ENCODE measurements at regions not wholly inside any gene's neighbourhood (a gene's known extent, or its start where the extent isn't known, plus 50 kb on each side); places are given as distances from the start of the nearest gene placed in this dataset.
A peak's percentile ranks its signal among the peaks of the same experiment; 100 is the strongest.

DNA sequence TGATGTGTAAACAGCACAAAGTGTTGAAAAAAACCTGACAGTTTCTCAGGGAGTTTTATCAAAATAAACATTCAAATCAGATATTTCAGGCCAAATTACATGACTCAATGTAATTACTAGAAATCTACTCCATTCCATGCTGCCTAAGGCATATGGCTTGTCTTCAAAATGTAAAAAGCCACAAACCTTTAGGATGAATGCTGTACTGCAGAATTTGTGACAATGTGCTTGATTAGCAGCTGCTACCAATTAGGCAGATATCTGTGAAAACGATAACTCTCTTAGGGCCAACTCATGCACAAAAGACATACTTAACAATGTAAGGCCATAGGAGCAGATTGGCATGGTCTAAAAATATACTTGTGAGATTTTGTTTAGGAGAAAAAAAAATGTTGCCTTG, 267.0 kb downstream of the DACT1 start:
- FAIRE-seq (no peak), DNase-seq (no peak)
- Histone ChIP-seq H3K27ac (ENCODE audit: low read depth in 2 of 2, low read length in 2 of 2) (no peak overlapping the region), H3K27me3 (ENCODE audit: control insufficient read depth, insufficient read depth, low read length) (no peaks in the 10 kb centered on the region), H3K9me3 (ENCODE audit: control insufficient read depth in 2 of 3, insufficient read depth in 1 of 3, low read length in 3 of 3) (no peaks in the 10 kb centered on the region), H3K4me1 (ENCODE audit: control insufficient read depth in 2 of 3, insufficient read depth in 2 of 3, low read depth in 1 of 3, low read length in 3 of 3) (no peaks in the 10 kb centered on the region), H3K9ac (ENCODE audit: low read length in 3 of 3) (no peak overlapping the region), H3K4me3 (ENCODE audit: low read length in 3 of 3) (no peak overlapping the region), H3K36me3 (ENCODE audit: control insufficient read depth in 2 of 3, insufficient read depth in 3 of 3, low read length in 3 of 3) (no peaks in the 10 kb centered on the region)
- TF ChIP-seq, protein P1, sequence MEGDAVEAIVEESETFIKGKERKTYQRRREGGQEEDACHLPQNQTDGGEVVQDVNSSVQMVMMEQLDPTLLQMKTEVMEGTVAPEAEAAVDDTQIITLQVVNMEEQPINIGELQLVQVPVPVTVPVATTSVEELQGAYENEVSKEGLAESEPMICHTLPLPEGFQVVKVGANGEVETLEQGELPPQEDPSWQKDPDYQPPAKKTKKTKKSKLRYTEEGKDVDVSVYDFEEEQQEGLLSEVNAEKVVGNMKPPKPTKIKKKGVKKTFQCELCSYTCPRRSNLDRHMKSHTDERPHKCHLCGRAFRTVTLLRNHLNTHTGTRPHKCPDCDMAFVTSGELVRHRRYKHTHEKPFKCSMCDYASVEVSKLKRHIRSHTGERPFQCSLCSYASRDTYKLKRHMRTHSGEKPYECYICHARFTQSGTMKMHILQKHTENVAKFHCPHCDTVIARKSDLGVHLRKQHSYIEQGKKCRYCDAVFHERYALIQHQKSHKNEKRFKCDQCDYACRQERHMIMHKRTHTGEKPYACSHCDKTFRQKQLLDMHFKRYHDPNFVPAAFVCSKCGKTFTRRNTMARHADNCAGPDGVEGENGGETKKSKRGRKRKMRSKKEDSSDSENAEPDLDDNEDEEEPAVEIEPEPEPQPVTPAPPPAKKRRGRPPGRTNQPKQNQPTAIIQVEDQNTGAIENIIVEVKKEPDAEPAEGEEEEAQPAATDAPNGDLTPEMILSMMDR (IDR thresholded peaks at IDR 0.05; ENCODE audit: borderline replicate concordance, extremely low read depth, insufficient read depth), result no peak
- intact Hi-C loops (cut with DNase I), result no loop called here

DNA sequence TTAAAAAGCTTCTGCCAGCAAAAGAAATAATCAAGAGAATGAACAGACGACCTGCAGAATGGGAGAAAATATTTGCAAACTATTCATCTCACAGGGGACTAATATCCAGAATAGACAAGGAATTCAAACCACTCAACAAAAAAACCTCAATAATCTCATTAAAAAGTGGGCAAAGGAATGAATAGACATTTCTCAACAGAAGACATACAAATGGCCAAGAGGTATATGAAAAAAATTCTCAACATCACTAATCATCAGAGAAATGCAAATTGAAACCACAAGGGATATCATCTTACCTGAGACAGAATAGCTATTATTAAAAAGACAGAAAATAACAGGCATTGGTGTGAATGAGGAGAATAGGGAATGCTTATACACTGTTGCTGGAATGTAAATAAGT, 270.0 kb downstream of the DACT1 start:
- Histone ChIP-seq H3K4me1 (ENCODE audit: control insufficient read depth in 2 of 3, insufficient read depth in 2 of 3, low read depth in 1 of 3, low read length in 3 of 3) (no peaks in the 10 kb centered on the region), H3K9me3 (ENCODE audit: control insufficient read depth in 2 of 3, insufficient read depth in 1 of 3, low read length in 3 of 3) (no peaks in the 10 kb centered on the region), H3K27ac (ENCODE audit: low read depth in 2 of 2, low read length in 2 of 2) (no peak overlapping the region), H3K27me3 (ENCODE audit: control insufficient read depth, insufficient read depth, low read length) (no peaks in the 10 kb centered on the region), H3K4me3 (ENCODE audit: low read length in 3 of 3) (no peak overlapping the region), H3K36me3 (ENCODE audit: control insufficient read depth in 2 of 3, insufficient read depth in 3 of 3, low read length in 3 of 3) (no peaks in the 10 kb centered on the region), H3K9ac (ENCODE audit: low read length in 3 of 3) (no peak overlapping the region)
- DNase-seq, result no peak
- intact Hi-C loops (cut with DNase I), result no loop called here
- FAIRE-seq, result peak; percentile 13
- TF ChIP-seq, protein P1 (IDR thresholded peaks at IDR 0.05; ENCODE audit: borderline replicate concordance, extremely low read depth, insufficient read depth), result no peak

DNA sequence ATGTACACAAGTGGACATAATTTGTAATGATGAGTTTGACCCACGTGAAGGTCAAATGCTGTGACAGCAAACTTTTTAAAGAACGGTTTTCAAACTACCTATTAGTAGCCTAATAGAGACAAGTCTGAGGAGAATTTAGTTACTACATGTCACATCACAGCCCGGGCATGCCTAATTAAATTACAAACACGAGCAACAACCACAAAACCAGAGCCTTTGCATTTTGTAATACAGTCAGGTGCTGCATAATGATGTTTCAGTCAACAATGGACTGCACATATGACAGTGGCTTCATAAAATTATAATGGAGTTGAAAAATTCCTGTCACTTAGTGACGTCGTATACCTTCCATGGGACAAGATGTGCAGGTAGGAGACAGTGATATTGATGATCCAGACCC, 274.5 kb downstream of the DACT1 start:
- intact Hi-C loops (cut with DNase I), result no loop called here
- no peaks in the 10 kb centered on the region for H3K27me3 ChIP-seq (ENCODE audit: control insufficient read depth, insufficient read depth, low read length)
- no peak overlapping the region for H3K4me3 ChIP-seq (ENCODE audit: low read length in 3 of 3)
- TF ChIP-seq, protein P1 (IDR thresholded peaks at IDR 0.05; ENCODE audit: borderline replicate concordance, extremely low read depth, insufficient read depth), result no peak
- FAIRE-seq, result no peak
- H3K9me3 ChIP-seq (ENCODE audit: control insufficient read depth in 2 of 3, insufficient read depth in 1 of 3, low read length in 3 of 3), result no peaks in the 10 kb centered on the region
- no peak overlapping the region for H3K9ac ChIP-seq (ENCODE audit: low read length in 3 of 3)
- H3K36me3 ChIP-seq (ENCODE audit: control insufficient read depth in 2 of 3, insufficient read depth in 3 of 3, low read length in 3 of 3), result no peaks in the 10 kb centered on the region
- H3K27ac ChIP-seq (ENCODE audit: low read depth in 2 of 2, low read length in 2 of 2), result no peak overlapping the region
- DNase-seq, result no peak
- H3K4me1 ChIP-seq (ENCODE audit: control insufficient read depth in 2 of 3, insufficient read depth in 2 of 3, low read depth in 1 of 3, low read length in 3 of 3), result no peaks in the 10 kb centered on the region

DNA sequence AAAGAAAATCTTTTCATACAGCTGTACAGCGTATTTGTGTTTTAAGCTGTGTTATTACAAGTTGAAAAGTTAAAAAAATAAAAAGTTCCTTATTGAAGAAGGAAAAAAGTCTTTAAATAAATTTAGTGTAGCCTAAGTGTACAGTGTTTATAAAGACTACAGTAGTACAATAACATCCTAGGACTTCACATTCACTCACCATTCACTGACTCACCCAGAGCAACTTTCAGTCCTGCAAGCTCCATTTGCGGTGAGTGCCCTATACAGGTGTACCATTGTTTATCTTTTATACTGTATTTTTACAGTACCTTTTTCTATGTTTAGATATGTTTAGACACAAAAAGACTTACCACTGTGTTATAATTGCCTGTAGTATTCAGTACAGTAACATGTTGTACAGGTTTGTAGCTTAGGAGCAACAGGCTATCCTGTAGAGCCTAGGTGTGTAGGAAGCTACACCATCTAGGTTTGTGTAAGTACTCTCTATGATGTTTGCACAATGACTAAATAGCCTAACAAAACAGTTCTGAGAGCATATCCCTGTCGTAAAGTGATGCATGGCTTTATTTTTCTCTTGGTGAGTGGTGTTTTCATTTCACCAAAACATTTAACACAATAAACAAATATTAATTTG, 275.2 kb downstream of the DACT1 start:
- Histone ChIP-seq H3K27ac (ENCODE audit: low read depth in 2 of 2, low read length in 2 of 2) (no peak overlapping the region), H3K9me3 (ENCODE audit: control insufficient read depth in 2 of 3, insufficient read depth in 1 of 3, low read length in 3 of 3) (no peaks in the 10 kb centered on the region), H3K9ac (ENCODE audit: low read length in 3 of 3) (no peak overlapping the region), H3K4me3 (ENCODE audit: low read length in 3 of 3) (no peak overlapping the region), H3K4me1 (ENCODE audit: control insufficient read depth in 2 of 3, insufficient read depth in 2 of 3, low read depth in 1 of 3, low read length in 3 of 3) (no peaks in the 10 kb centered on the region), H3K27me3 (ENCODE audit: control insufficient read depth, insufficient read depth, low read length) (no peaks in the 10 kb centered on the region), H3K36me3 (ENCODE audit: control insufficient read depth in 2 of 3, insufficient read depth in 3 of 3, low read length in 3 of 3) (no peaks in the 10 kb centered on the region)
- DNase-seq (no peak), FAIRE-seq (no peak)
- TF ChIP-seq, protein P1 (IDR thresholded peaks at IDR 0.05; ENCODE audit: borderline replicate concordance, extremely low read depth, insufficient read depth), result no peak
- intact Hi-C loops (cut with DNase I), result no loop called here

Data from kidney (tissue), 13 donors.